T47D (cell line): ENCODE measurements at regions not wholly inside any gene's neighbourhood (a gene's known extent, or its start where the extent isn't known, plus 50 kb on each side); places are given as distances from the start of the nearest gene placed in this dataset.
A peak's percentile ranks its signal among the peaks of the same experiment; 100 is the strongest.

ENCODE experiments used
- DNase-seq, 2 experiments: peaks; one replicate each; pipeline versions ENCODE4 v3.0.0 to v3.0.0-alpha.2; 2011 to 2012; ENCODE audit warnings: low read depth in 1 of 2, low spot score in 1 of 2
- JUND ChIP-seq: IDR thresholded peaks from 2 replicates; pipeline ENCODE4 v1.6.1; 2012; ENCODE audit warnings: low read depth
- in situ Hi-C: cut with HindIII; loops from 2 replicates; pipeline ENCODE4 v1.10.0; 2016; ENCODE audit warnings: low sequenced_read_pairs, low pct_unique_long_range_greater_than_20kb

GRCh38 chr3:31252216-31253185, 280.2 kb upstream of the STT3B start:
- no peak for TF ChIP-seq JUND
- DNase-seq = no peak
- in situ Hi-C loops = no loop called here

DNA sequence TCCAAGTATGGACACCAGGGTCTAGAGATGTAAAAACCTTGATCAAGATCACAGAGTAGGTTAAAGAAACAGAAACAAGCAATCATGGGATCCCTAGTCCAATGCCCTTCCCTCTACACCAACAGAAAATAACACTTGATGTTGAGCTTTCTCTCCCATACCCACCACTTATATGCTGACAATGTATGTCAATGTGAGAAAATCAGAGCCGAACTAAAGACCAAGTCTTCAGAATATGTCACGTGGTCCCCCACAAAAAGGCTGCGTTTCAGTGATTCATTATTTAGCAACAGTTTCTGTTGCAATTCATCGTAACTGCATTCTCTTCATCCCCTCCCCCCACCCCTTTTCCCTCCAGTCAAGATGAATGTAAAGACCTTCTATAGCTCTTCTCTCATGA, 278.9 kb upstream of the STT3B start:
- in situ Hi-C loops = no loop called here
- no peak for DNase-seq
- TF ChIP-seq JUND = no peak

GRCh38 chr3:31254483-31254882, 278.2 kb upstream of the STT3B start:
- in situ Hi-C loops = no loop called here
- no peak for TF ChIP-seq JUND
- no peak for DNase-seq

DNA sequence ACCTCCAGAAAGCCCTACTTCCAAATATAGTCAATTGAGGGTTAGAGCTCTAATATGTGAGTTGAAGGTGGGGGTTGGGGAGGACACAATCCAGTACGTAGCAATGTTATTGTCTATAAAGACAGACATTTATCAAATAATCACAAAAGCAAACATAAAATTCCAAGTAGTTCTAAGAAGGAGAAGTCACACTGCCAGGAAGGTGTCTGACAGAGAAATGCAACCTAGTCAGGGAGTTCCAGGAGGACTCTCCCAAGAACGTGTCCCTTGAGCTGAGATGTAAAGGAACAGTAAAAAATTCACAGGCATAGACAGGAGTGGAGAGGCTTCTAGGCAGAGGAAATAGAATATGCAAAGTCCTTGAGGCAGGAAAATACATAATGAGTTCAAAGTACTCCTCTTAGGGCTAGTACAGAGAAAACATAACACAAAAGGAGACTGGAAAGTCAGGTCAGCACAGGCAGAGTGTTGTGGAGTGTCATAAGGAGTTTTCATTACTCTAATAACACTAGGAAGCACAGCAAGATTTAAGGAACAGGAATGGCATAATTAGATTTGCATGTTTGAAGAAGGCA, 277.6 kb upstream of the STT3B start:
- no peak for DNase-seq
- TF ChIP-seq JUND = no peak
- in situ Hi-C loops = no loop called here

GRCh38 chr3:31262201-31262600, 270.5 kb upstream of the STT3B start:
- DNase-seq = no peak
- no peak for TF ChIP-seq JUND
- in situ Hi-C loops = no loop called here

DNA sequence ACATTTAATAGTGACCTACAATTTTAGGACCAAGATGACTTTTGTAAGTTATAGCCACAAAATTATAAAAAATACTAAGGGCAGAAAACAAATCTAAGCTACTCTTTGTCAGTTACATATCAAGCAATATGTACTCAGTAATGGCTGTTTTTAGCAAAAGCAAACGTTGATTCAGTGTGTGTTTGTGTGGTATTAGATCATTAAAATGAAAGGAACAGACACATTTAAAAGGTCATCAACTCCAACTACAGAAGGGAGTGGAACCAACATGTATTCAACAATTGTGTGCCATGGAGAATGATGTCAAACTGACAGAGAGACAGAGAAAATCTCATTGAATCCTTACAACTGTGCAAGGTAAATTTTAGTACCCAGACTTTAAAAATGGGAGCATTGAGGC, 268.8 kb upstream of the STT3B start:
- no peak for TF ChIP-seq JUND
- no peak for DNase-seq
- in situ Hi-C loops = no loop called here

DNA sequence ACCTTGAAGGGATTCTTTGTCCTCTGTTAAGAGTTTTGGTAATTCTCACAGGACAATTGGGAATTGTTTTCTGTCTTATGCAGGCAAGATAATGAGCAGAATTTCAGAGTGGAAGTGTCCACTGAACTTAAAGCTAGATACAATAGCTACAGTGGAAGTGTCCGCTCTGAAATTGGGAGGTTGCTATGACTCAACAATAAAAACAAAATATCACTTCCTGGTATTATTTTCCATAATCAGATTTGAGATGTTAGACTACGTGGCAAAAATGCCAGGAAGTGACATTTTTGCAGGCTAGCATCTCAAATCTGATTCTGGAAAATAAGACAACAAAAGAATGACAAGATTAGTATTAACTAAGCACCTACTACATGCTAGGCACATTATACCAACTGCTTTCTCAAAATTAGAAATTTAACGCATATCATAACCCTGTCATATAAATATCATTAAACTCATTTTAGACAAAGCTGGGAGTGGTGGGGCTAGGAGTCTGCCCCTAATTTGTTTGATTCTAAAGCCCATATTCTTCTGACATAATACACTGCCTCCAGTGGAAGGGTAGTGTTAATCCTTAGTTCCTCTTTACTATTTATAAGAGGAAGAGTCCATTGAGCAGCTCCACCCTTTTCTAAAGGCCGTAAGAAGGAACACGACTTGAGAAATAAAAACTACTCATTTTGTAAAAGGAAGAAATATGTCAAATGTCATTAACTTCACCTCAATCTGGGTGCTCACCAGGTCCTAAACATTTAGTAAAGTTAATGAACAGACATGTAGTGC, 266.9 kb upstream of the STT3B start:
- DNase-seq = no peak
- in situ Hi-C loops = no loop called here
- TF ChIP-seq JUND = no peak

- DNase-seq = no peak
- no peak for TF ChIP-seq JUND
- in situ Hi-C loops = no loop called here
These were observed 263.9 kb upstream of the STT3B start for GRCh38 chr3:31268868-31269267.

- no peak for TF ChIP-seq JUND
- DNase-seq = no peak
- in situ Hi-C loops = no loop called here
These were observed 262.7 kb upstream of the STT3B start for GRCh38 chr3:31270010-31270409.

DNA sequence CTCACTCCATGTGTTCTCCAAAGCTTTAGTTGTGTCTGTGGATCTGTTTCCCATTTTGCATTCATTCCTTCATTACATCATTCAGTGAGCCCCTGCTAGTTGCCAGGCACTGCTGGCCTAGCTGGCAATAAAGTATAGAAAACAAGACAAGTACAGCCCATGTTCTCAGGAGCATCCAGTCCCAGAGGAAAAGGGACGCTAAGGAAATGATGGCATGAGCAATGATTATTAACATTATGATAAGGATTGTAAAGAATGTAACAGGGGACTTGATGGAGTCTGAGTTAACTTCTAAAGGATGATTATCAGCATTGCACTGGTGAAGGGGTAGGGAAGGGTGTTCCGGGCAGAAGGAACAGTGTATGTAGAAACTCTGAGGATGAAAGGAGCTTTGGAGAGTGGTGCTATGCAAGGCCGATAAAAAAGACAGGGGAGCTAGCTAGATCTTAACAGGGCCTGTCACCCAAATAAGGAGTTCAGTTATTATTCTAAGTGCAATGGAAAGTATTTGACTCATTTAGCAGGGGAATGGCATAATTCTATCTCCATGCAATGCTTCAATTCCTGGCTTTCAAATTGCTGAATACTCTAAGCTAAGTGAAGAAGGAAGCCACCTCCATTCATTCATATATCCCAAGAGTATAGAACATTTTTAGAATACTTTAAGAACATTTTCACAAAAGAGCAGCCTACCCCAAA, 258.2 kb upstream of the STT3B start:
- in situ Hi-C loops = no loop called here
- no peak for DNase-seq
- no peak for TF ChIP-seq JUND

GRCh38 chr3:31275038-31275572, 257.6 kb upstream of the STT3B start:
- in situ Hi-C loops = no loop called here
- peak in 1 of 2 experiments; percentile 19 for DNase-seq

DNA sequence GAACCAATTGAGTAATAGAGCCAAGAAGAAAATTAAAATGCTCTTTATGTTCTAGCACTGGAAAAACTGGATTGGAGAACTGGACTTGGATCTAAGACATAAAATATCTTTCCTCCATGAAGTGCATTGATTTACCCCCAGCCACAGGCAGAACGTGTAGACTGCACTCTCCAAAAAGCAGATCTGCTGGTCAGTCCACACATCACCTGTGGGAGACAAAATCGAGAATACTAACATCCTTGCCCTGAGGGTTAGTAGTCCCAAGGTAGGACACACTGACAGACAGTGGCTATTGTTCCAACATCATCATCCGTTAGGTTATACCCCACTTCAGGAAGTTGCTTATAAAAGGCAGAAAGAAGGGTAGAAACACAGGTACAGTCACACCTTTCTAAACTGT, 257.1 kb upstream of the STT3B start:
- no peak for TF ChIP-seq JUND
- in situ Hi-C loops = no loop called here
- DNase-seq = peak in 1 of 2 experiments; percentile 50

More at GRCh38 chr3:31275038-31275572, 257.6 kb upstream of the STT3B start:
- no peak for TF ChIP-seq JUND
